ENCODE measurements at regions not wholly inside any gene's neighbourhood (a gene's known extent, or its start where the extent isn't known, plus 50 kb on each side); places are given as distances from the start of the nearest gene placed in this dataset.

DNA sequence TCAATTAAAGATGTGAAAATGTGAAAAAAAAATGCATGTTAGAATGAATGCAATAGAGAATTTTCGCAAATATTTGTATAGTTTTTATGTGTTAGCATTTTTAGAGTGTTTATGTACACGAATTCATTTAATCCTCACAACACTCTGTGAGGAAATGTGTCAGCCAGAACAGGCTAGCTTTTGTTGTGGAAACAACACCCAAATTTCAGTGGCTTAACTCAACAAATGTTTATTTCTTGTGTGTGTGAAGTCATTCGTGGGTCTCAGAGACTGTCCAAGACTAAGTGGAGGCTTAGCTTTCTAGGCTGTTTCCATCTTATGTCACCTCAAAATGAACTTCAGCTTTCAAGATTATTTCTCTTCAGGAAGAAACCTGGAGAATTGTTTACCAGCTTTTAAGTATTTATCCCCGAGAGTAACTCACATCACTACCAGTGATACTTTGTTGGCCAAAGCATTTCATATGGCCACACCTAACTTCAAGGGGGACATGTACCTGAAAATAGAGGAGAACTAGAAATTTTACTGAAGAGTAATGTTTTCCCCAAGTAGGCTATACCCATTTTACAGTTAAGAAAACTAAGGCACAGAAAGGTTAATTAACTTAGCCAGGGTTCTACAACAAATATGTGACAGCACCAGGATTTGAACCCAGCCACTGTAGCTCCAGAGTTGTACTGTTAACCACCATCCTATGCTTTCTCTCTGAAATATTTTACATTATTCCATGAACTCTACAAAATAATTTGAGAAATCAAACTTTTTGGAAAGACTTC is 306.1 kb downstream of the QKI start:
- no peak for DNase-seq (ENCODE audit: low spot score)

DNA sequence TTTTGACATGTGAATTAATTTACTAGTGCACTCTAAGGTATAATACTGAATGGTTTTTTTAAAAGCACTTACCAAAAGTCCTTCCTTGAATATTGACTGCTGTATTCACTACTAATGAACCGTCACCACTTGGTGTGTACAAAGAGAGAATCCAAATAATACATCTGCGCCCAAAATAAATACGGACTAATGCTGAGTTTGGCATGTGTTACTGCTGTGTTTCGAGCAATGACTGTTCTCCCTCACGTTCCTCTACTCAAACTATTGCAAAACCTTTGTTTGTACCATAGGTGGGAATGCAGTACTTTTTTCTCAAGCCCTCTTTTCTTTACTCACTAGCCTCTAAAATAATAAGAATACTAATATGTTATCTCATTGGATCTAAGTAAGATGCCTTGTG is 305.5 kb downstream of the QKI start:
- DNase-seq (ENCODE audit: low spot score) = no peak

DNA sequence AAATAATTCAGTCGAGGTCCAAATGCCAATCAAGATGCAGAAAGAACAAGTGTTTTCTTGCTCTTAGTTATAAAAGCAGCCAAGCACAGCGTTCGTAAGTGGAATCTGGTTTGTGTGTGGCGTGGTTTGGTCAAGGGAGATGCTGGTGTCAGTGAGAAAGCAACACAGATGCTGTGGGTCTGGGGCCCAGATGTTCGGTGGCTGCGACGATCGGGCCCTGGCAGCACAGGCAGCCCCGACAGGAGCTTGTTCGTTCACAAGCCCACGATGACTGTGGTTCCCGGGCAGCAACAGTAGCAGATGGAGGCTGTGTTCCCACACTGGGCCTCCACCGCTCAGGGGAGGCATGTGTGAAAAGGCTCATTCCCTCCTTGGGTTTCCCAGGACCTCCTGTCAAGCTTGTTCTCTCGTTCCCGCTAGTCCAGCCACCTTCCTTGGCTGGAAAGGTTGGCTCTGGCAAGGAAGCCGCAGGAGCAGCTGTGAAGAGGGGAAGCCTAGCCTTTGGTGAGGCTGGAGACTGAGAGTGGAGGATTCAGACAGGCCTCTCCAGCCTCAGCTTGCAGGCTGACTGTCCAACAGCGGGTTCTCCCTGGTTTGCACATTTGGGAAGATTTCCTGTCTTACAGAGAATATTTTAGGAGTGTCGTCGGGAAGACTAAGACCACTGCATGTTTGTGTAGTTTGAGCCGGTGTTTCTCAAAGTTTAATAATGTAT is 304.7 kb downstream of the QKI start:
- DNase-seq (ENCODE audit: low spot score) = no peak

- no peak for DNase-seq (ENCODE audit: low spot score)
These were observed 304.0 kb downstream of the QKI start for GRCh38 chr6:163718537-163718936.

- DNase-seq (ENCODE audit: low spot score) = no peak
These were observed 302.7 kb downstream of the QKI start for GRCh38 chr6:163717106-163717764.

GRCh38 chr6:163716690-163717089 is 302.2 kb downstream of the QKI start:
- no peak for DNase-seq (ENCODE audit: low spot score)

DNA sequence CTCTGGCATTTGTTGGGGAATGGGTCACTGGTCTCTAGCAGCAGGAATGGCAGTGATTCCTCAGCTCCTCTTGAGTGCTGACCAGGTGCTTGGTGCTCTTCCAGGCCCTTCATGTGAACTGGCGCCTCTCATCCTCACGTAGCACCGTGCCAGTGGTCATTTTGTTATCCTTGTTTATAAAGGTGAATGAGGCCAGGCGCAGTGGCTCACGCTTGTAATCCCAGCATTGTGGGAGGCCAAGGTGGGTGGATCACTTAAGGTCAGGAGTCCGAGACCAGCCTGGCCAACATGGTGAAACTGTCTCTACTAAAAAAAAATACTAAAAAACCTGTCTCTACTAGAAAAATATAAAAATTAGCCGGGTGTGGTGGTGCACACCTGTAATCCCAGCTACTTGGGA is 301.3 kb downstream of the QKI start:
- no peak for DNase-seq (ENCODE audit: low spot score)

DNA sequence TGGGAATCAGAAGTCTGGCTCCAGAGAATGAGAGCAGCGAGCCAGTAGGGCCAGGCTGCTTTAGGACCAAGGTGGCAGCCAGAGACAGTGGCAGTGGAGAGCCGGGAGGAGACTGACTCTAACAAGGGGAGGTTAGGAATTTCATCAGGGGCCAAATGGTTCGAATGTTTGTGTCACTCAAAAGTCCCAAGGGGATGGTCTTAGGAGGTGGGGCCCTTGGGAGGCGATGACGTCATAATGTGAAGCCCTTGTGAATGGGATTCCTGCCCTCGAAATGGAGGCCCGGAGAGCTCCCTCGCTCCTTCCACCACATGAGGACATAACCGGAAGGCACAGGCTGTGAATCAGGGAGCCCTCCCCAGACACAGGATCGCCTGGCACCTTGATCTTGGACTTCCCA is 299.7 kb downstream of the QKI start:
- DNase-seq (ENCODE audit: low spot score) = no peak

- no peak for DNase-seq (ENCODE audit: low spot score)
These were observed 298.5 kb downstream of the QKI start for GRCh38 chr6:163712981-163713380.

DNA sequence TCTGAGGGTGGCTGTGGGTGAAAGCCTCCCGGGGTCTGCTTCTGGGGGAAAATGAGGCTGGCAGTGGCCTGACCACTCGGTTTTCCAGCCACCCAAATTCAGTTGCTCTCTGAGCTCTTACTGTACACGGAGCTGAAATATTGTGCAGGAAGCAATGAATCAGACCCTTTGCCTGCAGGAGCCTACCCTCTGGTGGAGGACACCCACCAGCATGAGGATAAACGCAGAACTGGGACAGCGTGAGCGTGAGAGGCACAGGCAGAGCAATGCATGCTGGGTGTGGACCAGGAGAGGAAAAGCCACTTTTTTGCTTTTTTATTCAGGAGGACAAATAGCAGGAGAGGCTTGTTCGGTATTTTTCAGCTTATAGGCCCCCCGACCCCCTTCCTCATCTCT is 298.0 kb downstream of the QKI start:
- DNase-seq (ENCODE audit: low spot score) = no peak

GRCh38 chr6:163711615-163712565 is 297.4 kb downstream of the QKI start:
- no peak for DNase-seq (ENCODE audit: low spot score)

GRCh38 chr6:163710532-163711470 is 296.3 kb downstream of the QKI start:
- DNase-seq (ENCODE audit: low spot score) = no peak

DNA sequence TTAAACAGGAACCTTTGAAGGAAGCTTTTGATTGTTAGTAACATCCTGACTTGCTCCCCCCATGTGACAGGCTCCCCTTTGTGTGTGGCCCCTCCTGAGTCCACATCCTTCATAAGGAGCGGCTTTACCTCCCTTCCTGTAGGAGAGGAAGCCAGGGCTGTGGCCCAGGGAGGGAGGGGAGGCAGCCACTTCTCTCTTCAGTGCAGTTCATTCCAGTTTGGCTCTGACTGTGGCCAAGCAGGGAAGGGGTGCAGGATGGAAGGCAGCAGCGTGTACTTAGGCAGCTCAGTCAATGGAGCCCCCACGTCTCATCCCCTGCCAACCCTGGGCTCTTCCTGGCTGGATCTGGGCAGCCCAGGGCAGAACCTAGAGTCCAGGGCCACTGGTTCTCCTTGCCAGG is 295.2 kb downstream of the QKI start:
- DNase-seq (ENCODE audit: low spot score) = no peak

DNA sequence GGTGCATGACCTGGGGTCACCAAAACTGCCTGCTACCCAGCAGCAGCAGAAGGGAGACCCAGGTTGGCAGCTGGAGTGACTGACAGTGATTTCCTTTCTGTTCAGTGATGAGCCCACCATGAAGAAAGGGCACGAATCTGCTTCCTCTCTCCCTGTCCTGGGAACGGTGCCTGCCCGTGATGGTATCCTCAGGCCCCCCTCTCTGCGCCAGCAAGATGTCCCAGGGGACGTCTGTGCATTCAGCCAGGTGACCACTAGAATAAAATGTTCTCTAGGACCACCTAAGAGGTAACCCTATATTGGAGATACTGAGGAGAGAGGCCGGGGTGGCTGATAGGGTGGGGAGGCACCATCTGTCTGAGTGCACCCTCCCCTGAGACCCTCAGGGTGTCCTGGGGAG is 294.7 kb downstream of the QKI start:
- no peak for DNase-seq (ENCODE audit: low spot score)

DNA sequence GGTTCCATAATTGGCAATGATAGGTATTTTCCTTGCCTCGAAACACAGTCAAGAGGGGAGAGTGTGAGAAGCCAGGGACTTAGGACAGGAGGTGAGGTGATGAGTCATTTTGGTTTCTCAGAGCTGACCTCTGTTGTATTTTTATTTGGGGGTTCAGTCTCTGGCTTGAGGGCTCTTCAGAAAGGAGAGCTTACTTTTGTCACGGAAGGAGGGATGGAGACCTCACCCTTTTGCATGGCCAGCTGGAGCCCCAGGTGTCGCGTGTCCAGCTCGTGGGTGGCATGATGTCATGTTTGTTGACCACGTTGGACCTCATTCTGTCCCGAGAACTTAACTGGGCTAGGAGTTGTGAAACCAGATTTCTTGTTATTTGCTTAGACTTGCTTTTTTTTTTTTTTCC is 293.9 kb downstream of the QKI start:
- no peak for DNase-seq (ENCODE audit: low spot score)

DNA sequence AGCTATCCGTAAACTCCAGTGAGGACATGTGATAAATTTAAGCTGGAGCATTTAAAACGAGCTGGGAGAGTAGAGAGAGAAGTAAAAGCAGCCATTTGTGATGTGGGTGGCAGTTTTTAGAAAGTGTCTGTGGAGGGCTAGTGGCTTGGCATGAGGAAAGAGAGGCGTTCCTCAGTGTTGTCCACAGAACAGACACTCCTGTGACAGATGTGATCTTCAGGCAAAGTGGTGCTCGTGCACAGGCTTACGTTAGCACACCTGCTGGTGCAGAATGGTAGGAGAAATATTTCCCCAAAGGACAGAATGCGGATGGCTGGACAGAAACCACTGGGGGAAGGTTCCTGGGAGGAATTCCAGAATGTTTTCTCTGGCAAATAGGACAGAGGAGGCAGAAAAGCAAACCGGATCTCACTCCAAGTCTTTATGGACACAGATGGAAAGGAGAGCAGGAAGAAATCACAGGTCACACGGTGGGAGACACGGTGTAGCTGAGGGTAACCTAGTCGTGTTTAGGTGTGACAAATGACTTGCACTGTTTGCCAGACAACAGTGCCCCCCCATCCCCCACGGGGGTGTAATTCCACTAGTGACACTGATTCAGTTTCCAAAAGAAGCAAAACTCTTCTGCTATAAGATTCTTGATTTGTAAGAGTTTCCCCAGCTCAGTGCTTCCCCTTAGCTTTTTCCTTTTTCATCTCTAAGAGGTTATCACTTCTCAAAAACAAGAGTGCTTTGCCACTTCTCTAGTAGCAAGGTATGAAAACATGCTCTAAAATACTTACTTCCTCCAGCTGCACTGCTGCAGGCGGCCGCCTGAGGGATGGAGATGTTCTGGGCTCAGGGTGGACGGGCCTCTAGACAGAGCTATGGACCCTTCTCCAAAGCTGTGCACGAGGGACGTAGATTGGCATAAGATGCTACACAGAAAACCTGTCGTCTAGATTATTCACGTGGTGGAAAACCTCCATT is 293.2 kb downstream of the QKI start:
- no peak for DNase-seq (ENCODE audit: low spot score)

DNA sequence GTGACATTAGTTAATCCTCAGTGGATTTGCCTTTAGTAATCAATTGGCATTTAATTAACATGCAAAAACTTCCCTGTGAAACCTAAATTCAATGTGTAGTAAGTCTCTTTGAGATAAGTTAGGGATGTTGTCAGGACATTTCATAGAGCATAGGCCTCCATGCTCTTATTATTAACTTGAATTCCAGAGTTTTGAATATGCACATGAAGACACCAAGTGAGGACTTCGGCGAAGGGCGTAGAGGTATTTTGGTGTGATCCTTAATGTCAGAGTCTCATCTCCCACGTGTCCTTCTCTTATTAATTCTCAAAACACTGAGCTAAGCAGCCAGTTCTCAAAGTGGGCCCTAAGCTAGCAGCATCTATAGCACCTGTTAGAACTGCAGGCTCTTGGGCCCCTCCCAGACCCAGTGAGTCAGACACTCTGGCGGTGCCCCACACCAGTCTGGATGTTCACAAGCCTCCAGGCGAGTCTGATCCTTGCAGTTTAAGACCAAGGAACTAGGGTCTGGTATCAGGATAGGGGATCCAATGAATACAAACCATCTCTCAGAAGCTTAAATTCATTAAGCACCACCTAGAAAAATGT is 292.1 kb downstream of the QKI start:
- DNase-seq (ENCODE audit: low spot score) = no peak

GRCh38 chr6:163705923-163706322 is 291.4 kb downstream of the QKI start:
- no peak for DNase-seq (ENCODE audit: low spot score)

- DNase-seq (ENCODE audit: low spot score) = no peak
These were observed 288.2 kb downstream of the QKI start for GRCh38 chr6:163702736-163703135.

Measured in ureter (tissue), 1 donor.